ENCODE measurements at regions not wholly inside any gene's neighbourhood (a gene's known extent, or its start where the extent isn't known, plus 50 kb on each side); places are given as distances from the start of the nearest gene placed in this dataset.
A peak's percentile ranks its signal among the peaks of the same experiment; 100 is the strongest.

- Mint-ChIP-seq H3K9me3 (ENCODE audit: unreplicated experiment) (no peaks in the 10 kb centered on the region), H3K4me1 (ENCODE audit: low read depth, unreplicated experiment) (peaks cover 19% of the 10 kb centered on the region), H3K4me3 (ENCODE audit: unreplicated experiment) (no peak overlapping the region), H3K27me3 (ENCODE audit: low read depth, unreplicated experiment) (peaks cover 11% of the 10 kb centered on the region), H3K27ac (ENCODE audit: unreplicated experiment) (peak overlapping the region; percentile 86), H3K36me3 (ENCODE audit: low read depth, unreplicated experiment) (no peaks in the 10 kb centered on the region)
- Histone ChIP-seq H3K9me3 (ENCODE audit: insufficient read depth, low read depth, low read length) (no peaks in the 10 kb centered on the region), H4K20me1 (ENCODE audit: insufficient read depth, low read length) (no peaks in the 10 kb centered on the region), H3K9ac (ENCODE audit: low read length) (no peak overlapping the region), H3K27ac (ENCODE audit: low read depth, low read length) (no peak overlapping the region), H3K4me3 (ENCODE audit: insufficient read depth, low read depth, low read length) (no peak overlapping the region), H3K27me3 (ENCODE audit: insufficient read depth, low read length) (peaks cover under 1% of the 10 kb centered on the region), H2AFZ (ENCODE audit: low read depth, low read length) (no peak overlapping the region), H3K4me2 (ENCODE audit: low read length) (no peak overlapping the region), H3K79me2 (ENCODE audit: insufficient read depth, low read length) (no peaks in the 10 kb centered on the region), H3K36me3 (ENCODE audit: insufficient read depth, low read length) (no peaks in the 10 kb centered on the region), H3K4me1 (ENCODE audit: insufficient read depth, low read length) (peaks cover 19% of the 10 kb centered on the region)
- TF ChIP-seq EZH2 (IDR thresholded peaks at IDR 0.05; ENCODE audit: insufficient read depth, low read length) = no peak
- no peak for TF ChIP-seq CTCF (IDR thresholded peaks at IDR 0.05; ENCODE audit: insufficient read depth, low read depth, low read length)
- FAIRE-seq = no peak
- DNase-seq (ENCODE audit: low read depth) = peak; percentile 32
Observed at GRCh38 chr20:24376311-24377099, 92.9 kb upstream of the SYNDIG1 start.

- Histone ChIP-seq H3K27ac (ENCODE audit: low read depth, low read length) (no peak overlapping the region), H3K4me2 (ENCODE audit: low read length) (no peak overlapping the region), H2AFZ (ENCODE audit: low read depth, low read length) (no peak overlapping the region), H3K36me3 (ENCODE audit: insufficient read depth, low read length) (no peaks in the 10 kb centered on the region), H3K9ac (ENCODE audit: low read length) (no peak overlapping the region), H3K9me3 (ENCODE audit: insufficient read depth, low read depth, low read length) (no peaks in the 10 kb centered on the region), H4K20me1 (ENCODE audit: insufficient read depth, low read length) (no peaks in the 10 kb centered on the region), H3K4me1 (ENCODE audit: insufficient read depth, low read length) (peaks cover 8% of the 10 kb centered on the region), H3K27me3 (ENCODE audit: insufficient read depth, low read length) (no peaks in the 10 kb centered on the region), H3K4me3 (ENCODE audit: insufficient read depth, low read depth, low read length) (no peak overlapping the region), H3K79me2 (ENCODE audit: insufficient read depth, low read length) (no peaks in the 10 kb centered on the region)
- TF ChIP-seq CTCF (IDR thresholded peaks at IDR 0.05; ENCODE audit: insufficient read depth, low read depth, low read length) (no peak), EZH2 (IDR thresholded peaks at IDR 0.05; ENCODE audit: insufficient read depth, low read length) (no peak)
- H3K4me3 Mint-ChIP-seq (ENCODE audit: unreplicated experiment) = no peak overlapping the region
- FAIRE-seq = no peak
- H3K4me1 Mint-ChIP-seq (ENCODE audit: low read depth, unreplicated experiment) = peaks cover 6% of the 10 kb centered on the region
- DNase-seq (ENCODE audit: low read depth) = no peak
- H3K36me3 Mint-ChIP-seq (ENCODE audit: low read depth, unreplicated experiment) = no peaks in the 10 kb centered on the region
- H3K27ac Mint-ChIP-seq (ENCODE audit: unreplicated experiment) = no peak overlapping the region
- H3K27me3 Mint-ChIP-seq (ENCODE audit: low read depth, unreplicated experiment) = peaks cover 11% of the 10 kb centered on the region
- H3K9me3 Mint-ChIP-seq (ENCODE audit: unreplicated experiment) = no peaks in the 10 kb centered on the region
Observed at GRCh38 chr20:24373372-24373771, 96.1 kb upstream of the SYNDIG1 start.
